Glutamatergic neuron (in vitro differentiated cells): ENCODE measurements at regions not wholly inside any gene's neighbourhood (a gene's known extent, or its start where the extent isn't known, plus 50 kb on each side); places are given as distances from the start of the nearest gene placed in this dataset.

Experiments used
- DNase-seq: peaks from one replicate; pipeline ENCODE4 v3.0.0; 2022
- H3K27ac Mint-ChIP-seq: one replicate; pipeline ENCODE4 v1.8.0; 2020; ENCODE audit warnings: mild to moderate bottlenecking, mixed read lengths, inconsistent platforms; ENCODE audit not compliant: unreplicated experiment
- H3K27me3 Mint-ChIP-seq: one replicate; pipeline ENCODE4 v1.8.0; 2020; ENCODE audit warnings: mild to moderate bottlenecking, moderate library complexity, mixed read lengths, inconsistent platforms; ENCODE audit not compliant: unreplicated experiment
- H3K36me3 Mint-ChIP-seq: one replicate; pipeline ENCODE4 v1.8.0; 2020; ENCODE audit warnings: mild to moderate bottlenecking, mixed read lengths, inconsistent platforms; ENCODE audit not compliant: unreplicated experiment
- H3K4me1 Mint-ChIP-seq: one replicate; pipeline ENCODE4 v1.8.0; 2020; ENCODE audit warnings: mild to moderate bottlenecking, low read depth, mixed read lengths, inconsistent platforms; ENCODE audit not compliant: unreplicated experiment
- H3K4me3 Mint-ChIP-seq: one replicate; pipeline ENCODE4 v1.8.0; 2020; ENCODE audit warnings: mild to moderate bottlenecking, mixed read lengths, inconsistent platforms; ENCODE audit not compliant: unreplicated experiment
- H3K9me3 Mint-ChIP-seq: one replicate; pipeline ENCODE4 v1.8.0; 2020; ENCODE audit warnings: mild to moderate bottlenecking, moderate library complexity, mixed read lengths, inconsistent platforms; ENCODE audit not compliant: unreplicated experiment
- TF ChIP-seq, protein P1 (sequence below): fragments of 200-600 bp; sonication (generic); IDR thresholded peaks from one replicate; pipeline ENCODE4 v1.5.0; 2021; ENCODE audit not compliant: partially characterized antibody, unreplicated experiment

DNA sequence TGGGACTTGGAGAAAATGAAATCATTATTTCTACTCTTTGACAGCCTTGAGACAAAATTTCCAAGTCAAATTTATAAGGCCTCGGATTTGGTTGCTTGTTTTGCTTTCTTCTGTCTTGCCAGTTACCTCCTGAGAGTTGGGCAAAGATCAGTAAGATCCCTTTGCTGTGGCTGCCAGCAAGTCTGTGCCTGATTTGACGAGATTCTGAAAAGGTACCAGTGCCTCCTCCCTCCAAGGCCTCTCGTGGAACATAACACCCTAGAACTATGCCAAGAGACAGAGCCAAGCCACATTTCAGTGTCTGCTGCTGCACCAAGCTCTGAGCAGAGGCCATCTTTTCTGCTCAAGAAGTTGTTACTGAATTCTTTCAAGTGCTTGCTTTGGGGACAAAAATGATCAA, 61.0 kb downstream of the GTPBP8 start:
- Mint-ChIP-seq H3K36me3 (no peaks in the 10 kb centered on the region), H3K4me1 (no peaks in the 10 kb centered on the region), H3K27ac (no peak overlapping the region), H3K4me3 (no peak overlapping the region), H3K27me3 (peaks cover 2% of the 10 kb centered on the region), H3K9me3 (peaks cover 5% of the 10 kb centered on the region)
- TF ChIP-seq, protein P1, sequence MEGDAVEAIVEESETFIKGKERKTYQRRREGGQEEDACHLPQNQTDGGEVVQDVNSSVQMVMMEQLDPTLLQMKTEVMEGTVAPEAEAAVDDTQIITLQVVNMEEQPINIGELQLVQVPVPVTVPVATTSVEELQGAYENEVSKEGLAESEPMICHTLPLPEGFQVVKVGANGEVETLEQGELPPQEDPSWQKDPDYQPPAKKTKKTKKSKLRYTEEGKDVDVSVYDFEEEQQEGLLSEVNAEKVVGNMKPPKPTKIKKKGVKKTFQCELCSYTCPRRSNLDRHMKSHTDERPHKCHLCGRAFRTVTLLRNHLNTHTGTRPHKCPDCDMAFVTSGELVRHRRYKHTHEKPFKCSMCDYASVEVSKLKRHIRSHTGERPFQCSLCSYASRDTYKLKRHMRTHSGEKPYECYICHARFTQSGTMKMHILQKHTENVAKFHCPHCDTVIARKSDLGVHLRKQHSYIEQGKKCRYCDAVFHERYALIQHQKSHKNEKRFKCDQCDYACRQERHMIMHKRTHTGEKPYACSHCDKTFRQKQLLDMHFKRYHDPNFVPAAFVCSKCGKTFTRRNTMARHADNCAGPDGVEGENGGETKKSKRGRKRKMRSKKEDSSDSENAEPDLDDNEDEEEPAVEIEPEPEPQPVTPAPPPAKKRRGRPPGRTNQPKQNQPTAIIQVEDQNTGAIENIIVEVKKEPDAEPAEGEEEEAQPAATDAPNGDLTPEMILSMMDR, result no peak
- DNase-seq, result no peak

DNA sequence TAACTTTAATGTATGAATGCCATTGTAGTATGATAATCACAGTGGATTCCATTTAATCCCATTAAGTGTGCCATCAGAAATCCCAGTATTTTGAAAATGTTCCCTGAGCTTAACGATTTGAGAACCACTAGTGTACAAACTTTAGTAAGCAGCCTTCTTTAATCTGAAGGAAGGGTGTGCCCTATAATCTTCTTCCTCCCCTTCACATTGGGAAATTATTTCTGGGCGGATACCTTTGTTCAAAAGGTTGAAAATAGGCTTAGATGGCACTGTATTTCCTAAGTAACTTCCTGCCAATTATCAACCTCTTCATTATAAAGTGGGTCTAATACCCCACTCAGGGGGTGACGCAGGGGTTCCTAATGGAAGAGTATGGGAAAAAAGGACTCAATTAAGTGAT, 62.4 kb downstream of the GTPBP8 start:
- TF ChIP-seq, protein P1, result no peak
- peaks cover 2% of the 10 kb centered on the region for H3K9me3 Mint-ChIP-seq
- H3K4me3 Mint-ChIP-seq, result no peak overlapping the region
- H3K27me3 Mint-ChIP-seq, result no peaks in the 10 kb centered on the region
- H3K4me1 Mint-ChIP-seq, result no peaks in the 10 kb centered on the region
- H3K36me3 Mint-ChIP-seq, result no peaks in the 10 kb centered on the region
- no peak overlapping the region for H3K27ac Mint-ChIP-seq
- DNase-seq, result no peak

DNA sequence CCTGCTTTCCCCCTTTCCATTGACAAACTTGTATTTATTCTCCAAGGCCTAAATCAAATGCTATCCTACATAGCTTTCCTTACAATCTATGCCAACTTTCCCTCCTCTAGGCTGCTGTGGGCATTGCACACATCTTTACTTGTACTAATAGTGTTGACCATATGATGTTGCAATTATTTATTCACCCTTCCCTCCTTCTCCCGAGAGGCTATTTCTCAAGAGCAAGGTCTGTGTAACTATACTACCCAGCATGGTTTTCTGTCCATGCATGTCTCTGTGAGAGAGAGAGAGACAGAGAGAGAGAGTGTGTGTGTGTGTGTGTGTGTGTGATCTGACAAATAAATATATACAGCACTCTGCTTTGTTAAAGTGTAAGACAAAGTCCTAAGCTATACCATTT, 63.8 kb downstream of the GTPBP8 start:
- Mint-ChIP-seq H3K4me1 (no peaks in the 10 kb centered on the region), H3K36me3 (no peaks in the 10 kb centered on the region), H3K4me3 (no peak overlapping the region), H3K27ac (no peak overlapping the region), H3K9me3 (no peaks in the 10 kb centered on the region), H3K27me3 (no peaks in the 10 kb centered on the region)
- TF ChIP-seq, protein P1, result no peak
- no peak for DNase-seq

DNA sequence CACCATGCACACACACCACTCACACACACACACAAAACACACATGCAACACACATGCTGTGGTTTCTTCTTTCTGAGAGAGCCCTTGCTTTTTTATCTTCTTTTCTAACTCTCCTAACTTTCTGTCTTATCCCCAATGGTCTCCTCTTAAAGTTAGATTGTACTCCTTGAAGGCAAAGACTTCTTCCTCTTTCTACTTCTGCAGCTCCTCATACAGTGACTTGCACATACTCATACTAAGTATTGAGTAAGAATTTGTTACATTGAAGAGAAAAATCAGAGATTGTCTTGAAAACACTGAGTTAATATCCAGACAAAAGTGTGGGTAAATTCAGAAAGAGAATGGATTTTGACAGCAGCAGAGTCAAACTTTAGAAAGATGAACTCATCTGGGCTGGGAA, 64.4 kb downstream of the GTPBP8 start:
- H3K27me3 Mint-ChIP-seq, result no peaks in the 10 kb centered on the region

DNA sequence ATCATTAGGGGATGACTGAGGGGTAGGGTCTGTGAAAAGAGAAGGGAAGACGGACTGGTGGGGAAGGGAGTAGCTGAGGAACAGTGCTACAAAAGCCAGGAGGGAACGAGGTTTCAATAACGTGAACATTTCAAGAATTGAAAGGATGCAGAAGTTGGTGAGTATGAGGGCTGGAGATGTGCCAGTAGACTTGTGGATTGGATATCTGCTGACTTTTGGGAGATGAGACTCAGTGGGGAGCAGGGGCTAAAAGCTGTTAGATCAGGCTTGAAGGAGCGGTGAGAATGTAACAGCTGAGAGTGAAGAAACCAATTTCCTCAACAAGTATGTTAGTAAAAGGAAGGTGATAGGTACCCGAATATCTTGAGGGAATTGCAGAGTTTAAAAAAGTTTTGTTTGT, 65.2 kb downstream of the GTPBP8 start:
- H3K4me1 Mint-ChIP-seq, result no peaks in the 10 kb centered on the region
- no peak for DNase-seq
- TF ChIP-seq, protein P1, result no peak
- H3K27me3 Mint-ChIP-seq, result no peaks in the 10 kb centered on the region
- no peak overlapping the region for H3K27ac Mint-ChIP-seq
- no peaks in the 10 kb centered on the region for H3K36me3 Mint-ChIP-seq
- no peaks in the 10 kb centered on the region for H3K9me3 Mint-ChIP-seq
- no peak overlapping the region for H3K4me3 Mint-ChIP-seq

More for the DNA sequence above, 64.4 kb downstream of the GTPBP8 start:
- Mint-ChIP-seq H3K27ac (no peak overlapping the region), H3K36me3 (no peaks in the 10 kb centered on the region), H3K4me3 (no peak overlapping the region), H3K9me3 (no peaks in the 10 kb centered on the region), H3K4me1 (no peaks in the 10 kb centered on the region)
- TF ChIP-seq, protein P1, result no peak
- no peak for DNase-seq
